Mucosa of rectum (tissue), 2 donors: ENCODE measurements at regions not wholly inside any gene's neighbourhood (a gene's known extent, or its start where the extent isn't known, plus 50 kb on each side); places are given as distances from the start of the nearest gene placed in this dataset.

Source experiments
- H3K27ac ChIP-seq, 2 donors: one replicate each; pipeline ENCODE4 v1.7.0; 2013; ENCODE audit warnings: inconsistent platforms in 2 of 2, low read depth in 2 of 2, low read length in 2 of 2
- H3K27me3 ChIP-seq, 2 donors: one replicate each; pipeline ENCODE4 v1.7.0; 2013; ENCODE audit warnings: low read length in 2 of 2; ENCODE audit not compliant: control insufficient read depth in 2 of 2, insufficient read depth in 2 of 2
- H3K36me3 ChIP-seq, 2 donors: one replicate each; pipeline ENCODE4 v1.7.0; 2013; ENCODE audit warnings: low read length in 2 of 2; ENCODE audit not compliant: control insufficient read depth in 2 of 2, insufficient read depth in 2 of 2
- H3K4me1 ChIP-seq, 2 donors: one replicate each; pipeline ENCODE4 v1.7.0; 2013; ENCODE audit warnings: low read length in 2 of 2, mild to moderate bottlenecking in 1 of 2; ENCODE audit not compliant: control insufficient read depth in 2 of 2, insufficient read depth in 2 of 2
- H3K4me3 ChIP-seq, 2 donors: one replicate each; pipeline ENCODE4 v1.7.0; 2013; ENCODE audit warnings: low read length in 2 of 2
- H3K9ac ChIP-seq, 2 donors: one replicate each; pipeline ENCODE4 v1.7.0; 2013; ENCODE audit warnings: low read length in 2 of 2, low read depth in 1 of 2, mild to moderate bottlenecking in 1 of 2
- H3K9me3 ChIP-seq, 2 donors: one replicate each; pipeline ENCODE4 v1.7.0; 2013; ENCODE audit warnings: low read length in 2 of 2; ENCODE audit not compliant: control insufficient read depth in 2 of 2
- donor health status: healthy.
- donor health status: Normal muscosa, but diverticular disease.

DNA sequence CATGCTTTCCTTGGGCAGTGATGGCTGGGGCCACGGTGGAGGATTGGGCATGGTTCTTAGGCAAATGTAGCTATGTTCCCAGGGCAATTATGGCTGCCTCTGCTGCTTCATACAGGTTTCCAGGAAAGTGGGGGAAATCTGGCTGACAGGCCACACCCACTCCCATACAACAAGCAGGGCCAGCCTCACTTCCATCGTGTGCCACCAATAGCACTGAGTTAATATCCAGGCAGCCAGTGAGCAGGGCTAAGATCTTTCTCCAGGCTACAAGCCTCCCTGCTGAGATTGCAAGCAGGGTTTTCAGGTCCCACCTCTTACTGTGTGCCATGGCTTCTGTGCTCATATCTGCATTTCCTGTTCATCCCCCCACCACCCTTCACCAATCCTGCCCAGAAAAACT is 1291.9 kb downstream of the SI start:
- Histone ChIP-seq H3K36me3 (no peaks in the 10 kb centered on the region), H3K27me3 (no peaks in the 10 kb centered on the region), H3K9me3 (no peaks in the 10 kb centered on the region), H3K4me1 (no peaks in the 10 kb centered on the region), H3K27ac (no peak overlapping the region), H3K4me3 (no peak overlapping the region), H3K9ac (no peak overlapping the region)

DNA sequence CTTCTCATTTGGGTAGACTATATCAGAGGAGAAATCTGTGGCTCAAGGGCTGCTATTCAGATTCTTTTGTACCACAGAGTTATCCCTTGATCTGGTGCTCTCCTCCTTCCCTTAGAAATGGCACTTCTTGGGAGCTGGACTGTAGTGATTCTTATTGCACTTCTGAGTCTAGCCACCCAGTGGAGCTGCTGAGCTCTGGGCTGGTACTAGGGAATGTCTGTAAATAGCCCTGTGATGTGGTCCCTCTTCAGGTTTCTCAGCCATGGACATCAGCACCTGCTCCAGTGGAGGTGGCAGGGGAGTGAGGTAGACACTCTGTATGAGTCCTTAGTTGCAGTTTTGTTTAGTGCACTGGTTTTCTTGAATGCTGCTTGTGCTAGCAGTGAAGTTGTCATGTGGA is 1292.6 kb downstream of the SI start:
- Histone ChIP-seq H3K9ac (no peak overlapping the region), H3K4me3 (no peak overlapping the region), H3K9me3 (no peaks in the 10 kb centered on the region), H3K36me3 (no peaks in the 10 kb centered on the region), H3K4me1 (no peaks in the 10 kb centered on the region), H3K27ac (no peak overlapping the region), H3K27me3 (no peaks in the 10 kb centered on the region)

DNA sequence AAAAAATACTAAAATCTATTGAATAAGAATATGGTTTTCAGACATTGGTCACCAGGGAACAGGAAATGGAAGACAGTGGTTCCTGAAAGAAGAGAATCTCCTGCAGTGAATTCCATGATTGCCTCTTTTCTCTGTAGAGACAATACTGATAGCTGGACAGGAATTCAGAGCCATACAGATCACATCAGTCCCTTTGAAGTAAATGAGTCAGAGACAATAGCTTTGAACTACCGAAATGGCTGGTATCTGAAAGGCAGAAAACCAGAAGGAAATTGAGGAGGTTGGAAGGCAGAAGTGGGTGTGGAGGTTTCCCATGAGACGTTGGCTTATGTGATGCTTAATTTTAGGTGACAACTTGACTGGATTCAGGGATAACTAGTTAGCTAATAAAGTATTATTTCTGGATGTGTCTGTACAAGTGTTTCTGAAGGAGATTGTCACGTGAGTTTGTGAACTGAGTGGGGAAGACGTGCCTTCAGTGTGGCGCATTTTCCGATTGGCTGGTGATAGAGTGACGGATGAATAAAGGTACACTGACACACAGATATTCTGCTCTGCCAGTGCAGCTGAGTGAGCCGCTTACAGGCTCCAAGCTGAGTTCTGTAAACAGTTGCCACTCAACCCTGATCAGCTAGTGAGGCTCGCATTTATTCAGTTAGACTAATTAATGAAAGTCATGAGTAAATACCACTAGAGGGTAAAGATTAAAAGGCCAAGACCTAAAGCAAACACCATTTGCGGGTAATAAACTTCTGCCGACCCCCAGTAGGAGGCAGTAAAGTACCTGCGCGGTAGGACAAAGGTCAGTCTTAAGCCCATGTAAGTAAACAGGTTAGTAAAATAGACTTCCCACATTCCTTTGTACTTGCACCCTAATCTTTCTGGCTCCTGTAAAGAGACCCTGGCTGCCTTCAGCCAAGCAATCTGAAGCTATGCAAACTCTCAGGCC is 1298.6 kb downstream of the SI start:
- Histone ChIP-seq H3K4me3 (no peak overlapping the region), H3K36me3 (no peaks in the 10 kb centered on the region), H3K27ac (no peak overlapping the region), H3K9me3 (no peaks in the 10 kb centered on the region), H3K27me3 (no peaks in the 10 kb centered on the region), H3K4me1 (no peaks in the 10 kb centered on the region), H3K9ac (no peak overlapping the region)

DNA sequence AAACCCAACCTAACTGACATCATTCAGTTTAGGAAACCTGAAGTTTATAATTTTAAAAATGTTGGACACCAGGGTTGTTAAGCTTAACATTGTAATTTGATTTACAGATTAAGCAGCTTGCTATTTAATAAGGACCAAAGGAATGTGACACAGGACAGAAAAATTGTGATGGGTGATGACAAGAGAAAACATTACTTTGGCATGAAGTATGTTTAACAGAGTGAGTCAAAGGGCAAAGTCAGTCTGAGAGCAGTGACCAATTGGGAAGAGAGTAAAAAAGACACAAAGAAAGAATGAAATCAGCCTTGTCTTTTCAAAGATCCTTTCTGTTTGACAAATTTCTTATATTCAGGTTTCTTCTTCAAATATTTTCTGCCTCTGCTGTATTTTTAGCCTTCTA is 1301.6 kb downstream of the SI start:
- Histone ChIP-seq H3K9me3 (peaks cover 3 to 8% of the 10 kb centered on the region in 2 donors), H3K27me3 (no peaks in the 10 kb centered on the region), H3K4me3 (no peak overlapping the region), H3K27ac (no peak overlapping the region), H3K4me1 (no peaks in the 10 kb centered on the region), H3K36me3 (no peaks in the 10 kb centered on the region), H3K9ac (no peak overlapping the region)

DNA sequence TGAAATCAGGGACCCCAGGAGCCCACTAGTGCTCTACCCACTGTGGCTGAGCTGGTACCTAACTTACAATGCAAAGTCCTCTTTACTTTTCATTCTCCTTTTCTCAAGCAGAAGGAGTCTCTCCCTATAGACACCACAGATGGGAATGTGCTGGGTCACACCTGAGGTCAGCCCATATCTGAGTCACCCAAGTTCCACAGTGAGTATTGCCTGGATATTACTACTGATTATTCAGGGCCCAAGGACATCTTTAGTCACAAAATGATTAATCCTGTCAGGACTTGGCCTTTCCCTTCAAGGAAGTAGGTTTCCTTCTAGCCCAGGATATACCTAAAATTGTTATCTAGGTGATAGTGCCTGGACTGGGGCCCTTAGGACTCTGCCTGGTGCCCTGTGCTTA is 1305.2 kb downstream of the SI start:
- Histone ChIP-seq H3K9ac (no peak overlapping the region), H3K27ac (no peak overlapping the region), H3K36me3 (no peaks in the 10 kb centered on the region), H3K27me3 (no peaks in the 10 kb centered on the region), H3K4me3 (no peak overlapping the region), H3K4me1 (no peaks in the 10 kb centered on the region), H3K9me3 (peaks cover 3 to 8% of the 10 kb centered on the region in 2 donors)

DNA sequence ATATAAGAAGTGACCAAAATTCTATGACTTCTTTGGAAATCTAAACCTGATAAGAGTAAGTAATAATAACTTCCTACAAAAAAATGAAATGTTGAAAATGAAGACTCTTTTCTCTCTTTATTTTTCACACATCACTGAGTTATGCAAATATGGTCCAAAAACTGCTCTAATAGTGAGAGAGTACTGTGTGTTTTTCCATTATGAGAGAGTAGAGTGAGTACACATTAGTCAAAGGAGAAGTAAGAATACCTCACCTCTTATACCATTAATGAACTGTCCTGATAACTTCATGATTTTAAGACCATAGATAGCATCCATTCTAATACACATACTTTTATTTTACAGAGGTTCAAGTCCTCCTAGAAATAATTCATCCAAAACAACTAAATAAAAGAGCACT is 1310.2 kb downstream of the SI start:
- H3K27ac ChIP-seq: no peak overlapping the region
- no peak overlapping the region for H3K4me3 ChIP-seq
- peaks cover 2 to 3% of the 10 kb centered on the region in 2 donors for H3K9me3 ChIP-seq
- H3K9ac ChIP-seq: no peak overlapping the region
- no peaks in the 10 kb centered on the region for H3K4me1 ChIP-seq
- H3K27me3 ChIP-seq: no peaks in the 10 kb centered on the region
- no peaks in the 10 kb centered on the region for H3K36me3 ChIP-seq

DNA sequence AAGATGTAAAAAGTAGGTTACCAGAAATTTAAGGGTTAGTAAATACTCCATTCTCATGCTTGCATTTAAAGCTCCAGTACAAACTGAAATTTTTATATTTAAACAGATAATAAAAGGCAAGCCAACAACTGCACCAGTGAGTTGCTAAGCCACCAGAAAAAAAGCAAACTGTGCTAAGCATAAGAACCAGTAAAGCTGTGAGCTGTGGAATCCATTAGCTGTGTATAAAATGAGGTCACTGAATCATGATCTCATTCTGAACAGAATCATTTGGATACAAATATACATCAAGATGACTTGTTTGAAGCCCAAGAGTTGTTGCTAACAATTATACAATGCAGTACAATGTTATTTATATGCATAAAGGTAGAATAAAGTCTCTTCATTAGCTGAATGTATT is 1312.2 kb downstream of the SI start:
- Histone ChIP-seq H3K4me3 (no peak overlapping the region), H3K4me1 (no peaks in the 10 kb centered on the region), H3K9me3 (peaks cover 0 to 2% of the 10 kb centered on the region in 2 donors), H3K9ac (no peak overlapping the region), H3K27ac (no peak overlapping the region), H3K27me3 (no peaks in the 10 kb centered on the region), H3K36me3 (no peaks in the 10 kb centered on the region)

DNA sequence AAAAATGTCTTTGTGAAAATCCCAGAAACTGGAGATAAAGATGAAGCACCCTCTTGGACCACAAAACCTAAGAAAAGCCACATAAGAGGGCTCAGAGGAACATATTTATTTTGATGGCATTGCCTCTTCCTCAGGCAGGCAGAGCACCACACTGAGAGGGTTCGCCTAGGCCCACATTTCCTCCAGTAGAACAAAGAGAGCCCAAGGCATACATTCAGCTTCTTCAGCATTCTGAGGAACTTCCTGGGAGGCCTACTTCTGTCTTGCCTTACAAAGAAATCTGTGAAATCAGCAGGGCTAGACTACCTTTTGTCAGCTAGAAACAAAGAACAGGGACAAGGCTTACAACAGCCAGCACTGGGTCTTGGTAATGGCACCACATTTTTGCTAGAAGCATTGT is 1325.3 kb downstream of the SI start:
- Histone ChIP-seq H3K27ac (no peak overlapping the region), H3K27me3 (no peaks in the 10 kb centered on the region), H3K4me1 (no peaks in the 10 kb centered on the region), H3K36me3 (no peaks in the 10 kb centered on the region), H3K9ac (no peak overlapping the region), H3K4me3 (no peak overlapping the region), H3K9me3 (peaks cover 0 to 6% of the 10 kb centered on the region in 2 donors)

DNA sequence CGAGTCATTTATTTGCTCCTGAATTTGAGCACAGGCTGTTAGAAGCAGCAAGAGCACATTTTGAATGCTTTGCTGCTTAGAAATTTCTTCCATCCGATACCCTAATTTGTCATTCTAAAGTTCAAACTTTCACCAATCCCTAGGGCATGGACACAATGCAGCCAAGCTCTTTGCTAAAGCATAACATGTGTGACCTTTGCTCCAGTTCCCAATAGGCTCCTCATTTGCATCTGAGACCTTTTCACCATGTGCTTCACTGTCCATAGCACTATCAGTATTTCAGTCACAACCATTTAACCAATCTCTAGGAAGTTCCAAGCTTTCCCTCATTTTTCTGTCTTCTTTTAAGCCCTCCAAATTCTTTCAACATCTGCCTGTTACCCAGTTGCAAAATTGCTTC is 1333.1 kb downstream of the SI start:
- H3K36me3 ChIP-seq: no peaks in the 10 kb centered on the region
- no peaks in the 10 kb centered on the region for H3K27me3 ChIP-seq
- no peak overlapping the region for H3K27ac ChIP-seq
- no peak overlapping the region for H3K9ac ChIP-seq
- H3K4me1 ChIP-seq: no peaks in the 10 kb centered on the region
- no peak overlapping the region for H3K4me3 ChIP-seq
- H3K9me3 ChIP-seq: no peaks in the 10 kb centered on the region

DNA sequence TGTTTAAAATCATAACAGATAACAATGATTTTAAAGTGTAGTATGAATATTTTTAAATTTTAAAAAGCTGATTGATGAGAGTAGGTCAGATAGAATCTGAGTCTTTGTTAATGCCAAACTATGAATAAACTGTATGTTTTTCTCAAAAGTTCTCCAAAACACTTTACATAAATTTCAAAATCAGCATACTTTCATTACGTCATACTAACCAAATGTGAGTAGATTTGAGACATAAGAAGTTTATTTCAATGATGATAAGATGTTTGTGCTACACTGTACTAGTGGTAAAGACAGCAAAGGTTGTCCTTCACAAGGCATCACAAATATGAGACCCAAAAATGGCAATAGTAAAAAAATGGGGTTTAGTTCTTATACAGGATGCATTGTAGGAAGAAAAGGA is 1342.9 kb downstream of the SI start:
- Histone ChIP-seq H3K27ac (no peak overlapping the region), H3K9ac (no peak overlapping the region), H3K27me3 (no peaks in the 10 kb centered on the region), H3K36me3 (no peaks in the 10 kb centered on the region), H3K4me3 (no peak overlapping the region), H3K4me1 (no peaks in the 10 kb centered on the region), H3K9me3 (no peaks in the 10 kb centered on the region)
